Prostate gland (tissue), 2 donors: ENCODE measurements at regions not wholly inside any gene's neighbourhood (a gene's known extent, or its start where the extent isn't known, plus 50 kb on each side); places are given as distances from the start of the nearest gene placed in this dataset.

Experiments used
- DNase-seq: peaks from one replicate; pipeline ENCODE4 v3.0.0-alpha.2; 2019; ENCODE audit warnings: low spot score
- H3K27ac ChIP-seq, 2 donors: fragments of 200-600 bp; sonication (generic); 2 replicates each; pipeline ENCODE4 v1.5.1; 2017 to 2019
- H3K27me3 ChIP-seq: fragments of 200-600 bp; sonication (generic); replicated peaks from 2 replicates; pipeline ENCODE4 v1.5.1; 2019; ENCODE audit not compliant: insufficient read depth
- H3K36me3 ChIP-seq, 2 donors: fragments of 200-600 bp; sonication (generic); 1 replicate in 1 of 2; 2 replicates in 1 of 2; pipeline versions ENCODE4 v1.5.1 to v1.8.1; 2017 to 2019
- H3K4me1 ChIP-seq: fragments of 200-600 bp; sonication (generic); replicated peaks from 2 replicates; pipeline ENCODE4 v1.5.1; 2019
- H3K4me3 ChIP-seq, 2 donors: fragments of 200-600 bp; sonication (generic); 2 replicates each; pipeline ENCODE4 v1.5.1; 2017 to 2019
- H3K9me3 ChIP-seq: fragments of 200-600 bp; sonication (generic); 2 replicates; pipeline ENCODE4 v1.5.1; 2017
- CTCF ChIP-seq, 4 experiments: fragments of 200-600 bp in 2 of 4; fragments of 450-650 bp in 2 of 4; sonication (generic) in 2 of 4; IDR thresholded peaks; 1 replicate in 3 of 4; 2 replicates in 1 of 4; pipeline ENCODE4 v1.5.1; 2016 to 2019; ENCODE audit warnings: antibody characterized with exemption in 4 of 4, mild to moderate bottlenecking in 2 of 4, moderate library complexity in 2 of 4
- POLR2A ChIP-seq: fragments of 450-650 bp; IDR thresholded peaks from one replicate; pipeline ENCODE4 v1.6.1; 2016; ENCODE audit warnings: antibody characterized with exemption, mild to moderate bottlenecking
- POLR2AphosphoS5 ChIP-seq: sonication (generic); formaldehyde crosslinking; IDR thresholded peaks from one replicate; pipeline ENCODE4 v1.6.1; 2017; ENCODE audit warnings: antibody characterized with exemption
- WGBS: methylation state at CpG from one replicate; pipeline ENCODE4 v1.1.5; 2018; 5-methylcytosine and 5-hydroxymethylcytosine counted together
- intact Hi-C: fragments of 100-400 bp; cut with DNase I; formaldehyde crosslinking; loops from one replicate; pipeline ENCODE4 v1.14.2; 2022

GRCh38 chr12:16893426-16893825, 287.5 kb upstream of the LMO3 start:
- Histone ChIP-seq H3K4me1 (no peaks in the 10 kb centered on the region), H3K27me3 (no peaks in the 10 kb centered on the region), H3K27ac (no peak overlapping the region), H3K36me3 (no peaks in the 10 kb centered on the region), H3K9me3 (no peaks in the 10 kb centered on the region), H3K4me3 (no peak overlapping the region)
- DNase-seq: no peak
- no peak for TF ChIP-seq POLR2A
- TF ChIP-seq POLR2AphosphoS5: no peak
- no peak for TF ChIP-seq CTCF (IDR thresholded peaks at IDR 0.05)
- intact Hi-C loops: no loop called here
- 89% methylated on average over 14 of the region's 14 CpGs for WGBS

DNA sequence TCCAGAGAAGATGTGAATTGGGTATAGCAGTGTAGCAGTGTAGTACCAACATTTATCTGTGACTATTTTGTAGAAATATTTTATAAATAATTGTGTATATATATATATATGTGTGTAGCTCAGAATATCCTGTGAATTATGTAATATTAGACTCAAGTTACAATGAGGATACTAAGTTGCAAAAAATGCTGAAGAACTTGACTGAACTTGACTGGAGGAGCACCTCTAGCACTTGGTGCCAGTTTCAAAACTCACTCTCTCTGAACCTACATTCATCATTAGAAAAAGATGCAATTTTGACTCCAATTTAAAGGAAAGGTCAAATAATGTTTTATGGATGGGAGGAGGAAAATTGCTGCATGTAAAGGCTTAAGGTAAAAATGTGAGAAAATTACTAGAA, 285.7 kb upstream of the LMO3 start:
- intact Hi-C loops: no loop called here
- no peak overlapping the region for H3K27ac ChIP-seq
- no peaks in the 10 kb centered on the region for H3K9me3 ChIP-seq
- TF ChIP-seq CTCF (IDR thresholded peaks at IDR 0.05) (no peak), POLR2A (no peak), POLR2AphosphoS5 (no peak)
- H3K36me3 ChIP-seq: no peaks in the 10 kb centered on the region
- H3K4me1 ChIP-seq: no peaks in the 10 kb centered on the region
- no peak overlapping the region for H3K4me3 ChIP-seq
- no peaks in the 10 kb centered on the region for H3K27me3 ChIP-seq
- DNase-seq: no peak

GRCh38 chr12:16884819-16885218, 278.9 kb upstream of the LMO3 start:
- WGBS: 90% methylated on average over 2 of the region's 2 CpGs
- no peak for TF ChIP-seq CTCF (IDR thresholded peaks at IDR 0.05)
- TF ChIP-seq POLR2AphosphoS5: no peak
- TF ChIP-seq POLR2A: no peak
- Histone ChIP-seq H3K4me3 (no peak overlapping the region), H3K9me3 (no peaks in the 10 kb centered on the region), H3K36me3 (no peaks in the 10 kb centered on the region), H3K27ac (no peak overlapping the region), H3K4me1 (no peaks in the 10 kb centered on the region), H3K27me3 (no peaks in the 10 kb centered on the region)
- intact Hi-C loops: no loop called here
- DNase-seq: no peak

- Histone ChIP-seq H3K9me3 (no peaks in the 10 kb centered on the region), H3K27ac (no peak overlapping the region), H3K4me1 (no peaks in the 10 kb centered on the region), H3K36me3 (no peaks in the 10 kb centered on the region), H3K27me3 (no peaks in the 10 kb centered on the region), H3K4me3 (no peak overlapping the region)
- TF ChIP-seq POLR2A: no peak
- no peak for TF ChIP-seq CTCF (IDR thresholded peaks at IDR 0.05)
- TF ChIP-seq POLR2AphosphoS5: no peak
- intact Hi-C loops: no loop called here
- WGBS: 58% methylated on average over 1 of the region's 1 CpG
- no peak for DNase-seq
Observed at GRCh38 chr12:16884056-16884455, 278.1 kb upstream of the LMO3 start.

- no peak for DNase-seq
- Histone ChIP-seq H3K9me3 (no peaks in the 10 kb centered on the region), H3K4me3 (no peak overlapping the region), H3K27ac (no peak overlapping the region), H3K27me3 (no peaks in the 10 kb centered on the region), H3K4me1 (no peaks in the 10 kb centered on the region), H3K36me3 (no peaks in the 10 kb centered on the region)
- WGBS: 92% methylated on average over 4 of the region's 4 CpGs
- intact Hi-C loops: no loop called here
- TF ChIP-seq POLR2AphosphoS5: no peak
- TF ChIP-seq CTCF (IDR thresholded peaks at IDR 0.05): no peak
- TF ChIP-seq POLR2A: no peak
Observed at GRCh38 chr12:16881986-16882570, 276.1 kb upstream of the LMO3 start.
